H9 (cell line): ENCODE measurements at regions not wholly inside any gene's neighbourhood (a gene's known extent, or its start where the extent isn't known, plus 50 kb on each side); places are given as distances from the start of the nearest gene placed in this dataset.

Experiments used
- DNase-seq: peaks from one replicate; pipeline ENCODE4 v3.0.0-alpha.2; 2017
- H2AFZ ChIP-seq: one replicate; pipeline ENCODE4 v1.6.1; 2013; ENCODE audit warnings: mild to moderate bottlenecking, low read length, control low read depth, moderate library complexity
- H2AK5ac ChIP-seq: 2 replicates; pipeline ENCODE4 v1.6.1; 2013; ENCODE audit warnings: low read length, control low read depth, mixed read lengths; ENCODE audit not compliant: insufficient read length
- H2BK120ac ChIP-seq: one replicate; pipeline ENCODE4 v1.6.1; 2013; ENCODE audit warnings: low read depth, mild to moderate bottlenecking, low read length, control low read depth, inconsistent platforms; ENCODE audit not compliant: poor library complexity, severe bottlenecking
- H2BK12ac ChIP-seq: 2 replicates; pipeline ENCODE4 v1.6.1; 2013; ENCODE audit warnings: low read length, control low read depth, mixed read lengths, low read depth; ENCODE audit not compliant: insufficient read length
- H2BK15ac ChIP-seq: 2 replicates; pipeline ENCODE4 v1.6.1; 2013; ENCODE audit warnings: low read depth, low read length, control low read depth
- H2BK20ac ChIP-seq: one replicate; pipeline ENCODE4 v1.6.1; 2013; ENCODE audit warnings: low read depth, mild to moderate bottlenecking, low read length, control low read depth, inconsistent platforms; ENCODE audit not compliant: poor library complexity, severe bottlenecking
- H2BK5ac ChIP-seq: 2 replicates; pipeline ENCODE4 v1.6.1; 2013; ENCODE audit warnings: low read length, control low read depth, mixed read lengths; ENCODE audit not compliant: insufficient read length
- H3K14ac ChIP-seq: 2 replicates; pipeline ENCODE4 v1.6.1; 2013; ENCODE audit warnings: low read length, control low read depth; ENCODE audit not compliant: insufficient read depth
- H3K18ac ChIP-seq: 2 replicates; pipeline ENCODE4 v1.6.1; 2013; ENCODE audit warnings: low read depth, mild to moderate bottlenecking, mixed read lengths, low read length, control low read depth; ENCODE audit not compliant: insufficient read length
- H3K23ac ChIP-seq: 2 replicates; pipeline ENCODE4 v1.6.1; 2013; ENCODE audit warnings: low read length, control low read depth, mixed read lengths, low read depth; ENCODE audit not compliant: insufficient read length
- H3K23me2 ChIP-seq: 2 replicates; pipeline ENCODE4 v1.6.1; 2013; ENCODE audit warnings: low read depth, mild to moderate bottlenecking, mixed read lengths, low read length, control low read depth; ENCODE audit not compliant: insufficient read length, poor library complexity, severe bottlenecking
- H3K27ac ChIP-seq: 2 replicates; pipeline ENCODE4 v1.5.1; 2013; ENCODE audit warnings: low read length, control low read depth, mixed read lengths, low read depth; ENCODE audit not compliant: insufficient read length
- H3K27me3 ChIP-seq: 2 replicates; pipeline ENCODE4 v1.6.1; 2013; ENCODE audit warnings: low read length, control low read depth, inconsistent platforms; ENCODE audit not compliant: insufficient read depth
- H3K4ac ChIP-seq: 2 replicates; pipeline ENCODE4 v1.6.1; 2013; ENCODE audit warnings: low read depth, mild to moderate bottlenecking, control low read depth, inconsistent platforms, low read length, moderate library complexity
- H3K4me1 ChIP-seq: 2 replicates; pipeline ENCODE4 v1.6.1; 2013; ENCODE audit warnings: low read length, control low read depth, inconsistent platforms; ENCODE audit not compliant: insufficient read depth
- H3K4me2 ChIP-seq: 2 replicates; pipeline ENCODE4 v1.6.1; 2013; ENCODE audit warnings: low read length, control low read depth, mixed read lengths; ENCODE audit not compliant: insufficient read length, insufficient read depth
- H3K56ac ChIP-seq: 2 replicates; pipeline ENCODE4 v1.6.1; 2013; ENCODE audit warnings: low read depth, mild to moderate bottlenecking, mixed read lengths, low read length, control low read depth; ENCODE audit not compliant: insufficient read length
- H3K79me1 ChIP-seq: 2 replicates; pipeline ENCODE4 v1.6.1; 2013; ENCODE audit warnings: low read depth, mild to moderate bottlenecking, moderate library complexity, low read length, control low read depth, inconsistent platforms; ENCODE audit not compliant: insufficient read depth, poor library complexity, severe bottlenecking
- H3K79me2 ChIP-seq: 2 replicates; pipeline ENCODE4 v1.6.1; 2013; ENCODE audit warnings: low read length, control low read depth, inconsistent platforms; ENCODE audit not compliant: insufficient read depth
- H3K9ac ChIP-seq: 2 replicates; pipeline ENCODE4 v1.6.1; 2013; ENCODE audit warnings: low read length, control low read depth, mixed read lengths; ENCODE audit not compliant: insufficient read length; ENCODE audit errors: extremely low read depth
- H3K9me3 ChIP-seq: one replicate; pipeline ENCODE4 v1.6.1; 2013; ENCODE audit warnings: low read depth, low read length, inconsistent platforms; ENCODE audit not compliant: control insufficient read depth
- H3T11ph ChIP-seq: one replicate; pipeline ENCODE4 v1.6.1; 2013; ENCODE audit warnings: mild to moderate bottlenecking, low read length, control low read depth, inconsistent platforms
- H4K20me1 ChIP-seq: one replicate; pipeline ENCODE4 v1.6.1; 2013; ENCODE audit not compliant: control insufficient read depth, insufficient read length, insufficient read depth
- H4K5ac ChIP-seq: 2 replicates; pipeline ENCODE4 v1.6.1; 2013; ENCODE audit warnings: low read depth, mild to moderate bottlenecking, mixed read lengths, low read length, control low read depth; ENCODE audit not compliant: insufficient read length
- H4K8ac ChIP-seq: replicated peaks from 2 replicates; pipeline ENCODE4 v1.6.1; 2013; ENCODE audit warnings: low read length, control low read depth, mixed read lengths, low read depth; ENCODE audit not compliant: insufficient read length
- H4K91ac ChIP-seq: 2 replicates; pipeline ENCODE4 v1.6.1; 2013; ENCODE audit warnings: low read depth, mild to moderate bottlenecking, moderate library complexity, mixed read lengths, low read length, control low read depth; ENCODE audit not compliant: insufficient read length
- H3K27ac Mint-ChIP-seq, 3 experiments: 2 replicates in 2 of 3; 3 replicates in 1 of 3; pipeline ENCODE4 v1.8.0; 2020 to 2021; ENCODE audit warnings: mixed read lengths in 3 of 3, mild to moderate bottlenecking in 1 of 3, moderate library complexity in 1 of 3
- H3K27me3 Mint-ChIP-seq: 2 replicates; pipeline ENCODE4 v1.8.0; 2021; ENCODE audit warnings: low read depth, mild to moderate bottlenecking, moderate library complexity, mixed read lengths
- H3K36me3 Mint-ChIP-seq, 3 experiments: 2 replicates in 2 of 3; 3 replicates in 1 of 3; pipeline ENCODE4 v1.8.0; 2020 to 2021; ENCODE audit warnings: low read depth in 3 of 3, mixed read lengths in 3 of 3; ENCODE audit not compliant: insufficient read depth in 1 of 3
- H3K4me1 Mint-ChIP-seq, 2 experiments: 2 replicates each; pipeline ENCODE4 v1.8.0; 2020; ENCODE audit warnings: mixed read lengths in 2 of 2
- H3K4me3 Mint-ChIP-seq, 2 experiments: 2 replicates in 1 of 2; 3 replicates in 1 of 2; pipeline ENCODE4 v1.8.0; 2020 to 2021; ENCODE audit warnings: mild to moderate bottlenecking in 2 of 2, mixed read lengths in 2 of 2, moderate library complexity in 1 of 2
- H3K9me3 Mint-ChIP-seq, 2 experiments: 2 replicates in 1 of 2; 3 replicates in 1 of 2; pipeline ENCODE4 v1.8.0; 2020; ENCODE audit warnings: mild to moderate bottlenecking in 2 of 2, mixed read lengths in 2 of 2, moderate library complexity in 1 of 2
- WGBS: extraction: QIAGEN DNeasy Blood & Tissue Kit; methylation state at CpG from one replicate; pipeline ENCODE4 v1.1.7; 2013; ENCODE audit warnings: missing lambda C conversion rate, low lambda C conversion rate, mixed read lengths; ENCODE audit not compliant: insufficient read length; ENCODE audit errors: extremely low coverage; 5-methylcytosine and 5-hydroxymethylcytosine counted together
- TF ChIP-seq, protein P1 (sequence below): fragments of 200-600 bp; sonication (generic); conservative IDR thresholded peaks from 3 replicates; pipeline ENCODE4 v1.8.0; 2021; ENCODE audit warnings: antibody characterized with exemption, mild to moderate bottlenecking

DNA sequence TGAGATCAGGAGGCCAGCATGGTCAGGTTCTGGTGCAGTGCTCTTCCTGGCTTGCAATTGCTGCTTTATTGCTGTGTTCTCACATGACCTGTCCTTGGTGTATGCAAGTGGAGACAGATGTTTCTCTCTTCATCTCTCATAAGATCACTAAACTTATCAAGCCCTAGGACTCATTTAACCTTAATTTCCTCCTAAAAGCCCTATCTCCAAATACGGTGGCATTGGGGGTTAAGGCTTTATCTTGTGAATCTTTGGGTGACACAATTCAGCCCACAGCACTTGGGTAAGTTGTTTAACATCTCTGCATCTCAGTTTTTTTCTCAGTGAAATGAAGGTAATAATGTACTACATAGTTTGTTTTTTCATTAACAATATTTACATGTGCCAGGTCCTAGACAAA lies 152.4 kb downstream of the RWDD3 start:
- no peak overlapping the region for H3K56ac ChIP-seq
- no peak overlapping the region for H2BK15ac ChIP-seq
- no peak overlapping the region for H3K4me3 Mint-ChIP-seq
- H2BK5ac ChIP-seq, result no peak overlapping the region
- H2BK20ac ChIP-seq, result no peak overlapping the region
- H3K79me1 ChIP-seq, result no peaks in the 10 kb centered on the region
- H3K23ac ChIP-seq, result no peak overlapping the region
- H3K4ac ChIP-seq, result no peak overlapping the region
- no peak overlapping the region for H3K18ac ChIP-seq
- H3K27ac Mint-ChIP-seq, result no peak overlapping the region
- peaks cover 2 to 5% of the 10 kb centered on the region in 2 experiments; a peak in 3 of 4 replicates for H3K4me1 Mint-ChIP-seq
- no peaks in the 10 kb centered on the region for H3K27me3 ChIP-seq
- no peaks in the 10 kb centered on the region for H3K9me3 Mint-ChIP-seq
- H3T11ph ChIP-seq, result no peak overlapping the region
- H3K4me1 ChIP-seq, result no peaks in the 10 kb centered on the region
- no peaks in the 10 kb centered on the region for H3K23me2 ChIP-seq
- no peak overlapping the region for H3K9ac ChIP-seq
- no peak overlapping the region for H3K4me2 ChIP-seq
- H4K8ac ChIP-seq, result no peak overlapping the region
- no peak overlapping the region for H4K5ac ChIP-seq
- H2AK5ac ChIP-seq, result no peak overlapping the region
- H3K27ac ChIP-seq, result no peak overlapping the region
- H3K27me3 Mint-ChIP-seq, result no peaks in the 10 kb centered on the region
- TF ChIP-seq, protein P1, sequence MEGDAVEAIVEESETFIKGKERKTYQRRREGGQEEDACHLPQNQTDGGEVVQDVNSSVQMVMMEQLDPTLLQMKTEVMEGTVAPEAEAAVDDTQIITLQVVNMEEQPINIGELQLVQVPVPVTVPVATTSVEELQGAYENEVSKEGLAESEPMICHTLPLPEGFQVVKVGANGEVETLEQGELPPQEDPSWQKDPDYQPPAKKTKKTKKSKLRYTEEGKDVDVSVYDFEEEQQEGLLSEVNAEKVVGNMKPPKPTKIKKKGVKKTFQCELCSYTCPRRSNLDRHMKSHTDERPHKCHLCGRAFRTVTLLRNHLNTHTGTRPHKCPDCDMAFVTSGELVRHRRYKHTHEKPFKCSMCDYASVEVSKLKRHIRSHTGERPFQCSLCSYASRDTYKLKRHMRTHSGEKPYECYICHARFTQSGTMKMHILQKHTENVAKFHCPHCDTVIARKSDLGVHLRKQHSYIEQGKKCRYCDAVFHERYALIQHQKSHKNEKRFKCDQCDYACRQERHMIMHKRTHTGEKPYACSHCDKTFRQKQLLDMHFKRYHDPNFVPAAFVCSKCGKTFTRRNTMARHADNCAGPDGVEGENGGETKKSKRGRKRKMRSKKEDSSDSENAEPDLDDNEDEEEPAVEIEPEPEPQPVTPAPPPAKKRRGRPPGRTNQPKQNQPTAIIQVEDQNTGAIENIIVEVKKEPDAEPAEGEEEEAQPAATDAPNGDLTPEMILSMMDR, result no peak
- no CpG with 5 or more reads among the region's 1 CpG for WGBS
- DNase-seq, result no peak
- H4K20me1 ChIP-seq, result no peaks in the 10 kb centered on the region
- H3K14ac ChIP-seq, result no peak overlapping the region
- no peaks in the 10 kb centered on the region for H3K9me3 ChIP-seq
- H2BK120ac ChIP-seq, result no peak overlapping the region
- H3K79me2 ChIP-seq, result no peaks in the 10 kb centered on the region
- no peaks in the 10 kb centered on the region for H3K36me3 Mint-ChIP-seq
- no peak overlapping the region for H2BK12ac ChIP-seq
- no peak overlapping the region for H4K91ac ChIP-seq
- no peak overlapping the region for H2AFZ ChIP-seq
